ENCODE measurements at regions not wholly inside any gene's neighbourhood (a gene's known extent, or its start where the extent isn't known, plus 50 kb on each side); places are given as distances from the start of the nearest gene placed in this dataset.
"Not testable (repeated sequence)": the region's sequence is repeated elsewhere in the genome, so short reads cannot be mapped to it uniquely, and the experiment has no call there.

DNA sequence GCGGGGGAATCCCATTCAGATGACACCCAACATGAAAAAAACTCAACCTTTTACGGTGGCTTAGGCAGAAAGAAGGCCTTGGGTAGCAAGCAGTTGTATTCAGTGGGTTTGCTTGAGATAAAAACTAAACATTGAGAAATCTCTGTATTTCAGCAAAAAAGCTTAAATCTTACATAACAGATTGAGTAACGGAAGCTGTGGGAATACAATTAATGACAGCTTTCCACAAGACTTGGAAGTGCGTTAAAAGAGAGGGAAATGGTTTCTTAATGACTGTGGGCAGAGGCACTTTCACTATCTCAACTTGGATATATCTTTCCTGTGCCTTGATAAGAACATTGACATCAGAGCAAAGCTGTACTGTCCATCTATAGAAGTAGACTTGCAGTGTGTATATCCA lies 418.5 kb upstream of the HS3ST1 start:
- DNase-seq (ENCODE audit: low spot score) = no peak

GRCh38 chr4:11843927-11844326 lies 415.2 kb upstream of the HS3ST1 start:
- DNase-seq (ENCODE audit: low spot score) = no peak

DNA sequence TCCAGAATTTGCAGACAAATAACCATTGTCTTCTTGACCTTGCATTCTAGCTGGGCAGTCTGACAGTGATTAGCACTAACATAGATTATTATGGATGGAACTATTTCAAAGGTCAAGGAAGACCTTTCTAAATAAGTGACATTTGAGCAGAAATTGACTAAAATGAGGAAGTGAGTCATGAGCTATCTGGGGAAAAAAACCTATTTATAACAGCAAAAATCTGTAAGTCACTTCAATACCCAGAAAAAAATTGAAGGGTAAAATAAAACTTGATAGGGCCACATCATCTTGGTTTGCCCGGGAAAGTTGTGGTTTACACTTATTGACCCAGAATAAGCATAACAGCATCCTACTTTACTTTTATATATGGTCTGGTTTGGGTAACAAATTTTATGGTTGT lies 414.6 kb upstream of the HS3ST1 start:
- DNase-seq (ENCODE audit: low spot score) = no peak

- no peak for DNase-seq (ENCODE audit: low spot score)
Measured at GRCh38 chr4:11842620-11843263, 414.0 kb upstream of the HS3ST1 start.

- DNase-seq (ENCODE audit: low spot score) = no peak
Measured at GRCh38 chr4:11839889-11840288, 411.2 kb upstream of the HS3ST1 start.

DNA sequence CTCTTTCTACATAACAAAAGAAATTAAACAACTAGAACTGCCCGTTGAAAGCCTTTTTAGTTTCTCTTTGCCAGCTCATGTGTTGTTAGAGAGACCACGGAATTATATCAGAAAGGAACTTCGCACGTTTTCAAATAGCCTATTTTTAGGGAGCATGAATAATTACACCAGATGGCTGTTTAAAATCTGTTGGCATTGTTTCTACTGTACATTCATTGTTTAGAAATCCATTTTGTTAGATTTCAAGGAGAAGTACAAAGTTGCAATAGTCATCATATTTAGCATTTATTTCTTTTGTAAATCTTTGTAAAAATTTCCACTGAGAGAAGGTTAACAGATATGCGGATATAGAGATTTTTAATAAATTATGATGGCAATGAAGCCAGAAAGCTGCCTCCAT lies 403.0 kb upstream of the HS3ST1 start:
- no peak for DNase-seq (ENCODE audit: low spot score)

GRCh38 chr4:11824566-11824965 lies 395.9 kb upstream of the HS3ST1 start:
- no peak for DNase-seq (ENCODE audit: low spot score)

DNA sequence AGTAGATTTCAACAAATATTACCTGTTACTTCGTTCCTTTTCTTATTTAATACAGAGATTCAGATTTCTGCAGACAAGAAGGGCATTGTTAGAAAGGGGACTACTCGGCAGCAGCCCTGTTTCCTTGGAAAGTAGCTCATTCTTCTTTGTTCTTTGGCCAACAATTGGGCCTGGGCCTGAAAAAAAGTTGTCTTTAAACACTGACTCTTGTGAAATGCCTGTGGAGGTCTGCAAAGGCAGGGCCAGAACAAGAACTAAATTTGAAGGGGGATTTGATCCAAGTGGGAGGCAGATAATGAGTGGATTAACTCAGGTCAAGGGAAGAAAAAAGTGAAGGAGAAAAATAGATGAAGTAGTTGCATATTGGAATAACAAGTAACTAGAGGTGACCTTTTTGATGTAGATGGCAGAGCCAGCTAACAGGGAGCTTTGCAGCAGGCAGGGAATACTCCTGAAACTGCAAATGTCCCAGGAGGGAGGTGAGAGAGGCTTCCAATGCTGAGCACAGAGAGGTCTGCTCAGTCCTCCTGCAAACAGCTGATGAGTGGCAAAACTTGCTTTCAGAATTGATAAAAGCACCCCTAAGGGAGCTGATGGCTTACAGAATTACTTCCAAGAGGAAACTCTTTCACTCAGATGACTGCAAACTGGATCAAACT lies 393.2 kb upstream of the HS3ST1 start:
- no peak for DNase-seq (ENCODE audit: low spot score)

DNA sequence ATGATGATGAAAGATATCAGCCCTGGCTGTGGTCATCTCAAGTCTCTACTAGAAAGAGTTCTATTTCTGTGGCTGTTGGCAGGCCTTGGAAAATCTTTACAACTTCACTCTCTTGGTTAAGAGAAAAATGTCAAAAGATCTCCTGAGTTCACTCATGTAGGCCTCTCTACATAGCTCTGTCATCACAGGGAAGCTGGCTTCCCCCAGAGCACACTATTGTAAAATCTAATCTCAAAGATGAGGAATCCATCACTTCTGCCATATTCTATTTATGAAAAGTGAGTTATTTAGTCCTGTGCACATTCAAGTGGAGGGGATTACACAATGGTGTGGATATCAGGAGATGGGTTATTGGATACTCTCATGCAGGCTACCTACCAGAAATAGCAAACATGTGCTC lies 388.4 kb upstream of the HS3ST1 start:
- DNase-seq (ENCODE audit: low spot score) = no peak

DNA sequence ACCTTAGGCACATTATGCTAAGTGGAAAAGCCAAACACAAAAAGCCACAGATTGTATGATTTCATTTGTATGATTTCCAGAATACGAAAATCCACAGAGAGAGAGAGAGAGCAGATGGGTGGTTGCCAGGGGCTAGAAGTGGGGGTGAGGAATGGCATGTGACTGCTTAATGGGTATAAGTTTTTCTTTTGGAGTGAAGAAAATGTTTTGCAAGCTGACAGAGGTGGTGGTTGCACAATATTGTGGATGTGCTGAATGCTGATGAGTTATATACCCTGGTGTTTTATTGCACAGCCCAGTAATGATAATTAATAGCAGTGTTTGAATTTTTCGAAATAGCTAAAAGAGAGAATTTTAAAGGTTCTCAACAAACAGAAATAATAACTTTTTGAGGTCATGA lies 386.1 kb upstream of the HS3ST1 start:
- DNase-seq (ENCODE audit: low spot score) = no peak

DNA sequence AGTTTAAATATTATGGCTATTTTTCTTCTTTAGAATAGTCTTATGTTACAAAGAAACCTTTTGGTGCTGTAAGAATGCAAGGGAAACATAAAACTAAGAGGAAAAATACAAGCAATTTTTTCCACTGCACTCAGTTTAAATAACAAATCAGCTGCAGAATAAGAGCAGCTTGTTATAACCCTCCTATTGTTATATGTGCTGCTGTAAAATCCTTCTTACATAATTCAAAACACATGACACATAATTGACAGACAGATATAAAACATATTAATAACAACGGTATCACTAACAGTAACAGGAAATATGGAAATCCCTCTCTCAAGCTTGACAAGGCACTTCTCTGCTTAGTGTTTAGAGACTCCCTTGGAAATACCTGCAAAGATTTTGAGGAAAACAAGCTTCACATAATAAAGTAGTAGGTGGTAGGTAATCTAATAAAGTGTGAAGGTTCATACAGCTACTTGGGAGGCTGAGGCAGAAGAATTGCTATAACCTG lies 385.3 kb upstream of the HS3ST1 start:
- DNase-seq (ENCODE audit: low spot score) = no peak

- DNase-seq (ENCODE audit: low spot score) = not testable (repeated sequence)
Measured at GRCh38 chr4:11811521-11811920, 382.8 kb upstream of the HS3ST1 start.

- DNase-seq (ENCODE audit: low spot score) = peak; percentile 7
Measured at GRCh38 chr4:11805842-11806241, 377.1 kb upstream of the HS3ST1 start.

- no peak for DNase-seq (ENCODE audit: low spot score)
Measured at GRCh38 chr4:11801466-11802446, 373.1 kb upstream of the HS3ST1 start.

DNA sequence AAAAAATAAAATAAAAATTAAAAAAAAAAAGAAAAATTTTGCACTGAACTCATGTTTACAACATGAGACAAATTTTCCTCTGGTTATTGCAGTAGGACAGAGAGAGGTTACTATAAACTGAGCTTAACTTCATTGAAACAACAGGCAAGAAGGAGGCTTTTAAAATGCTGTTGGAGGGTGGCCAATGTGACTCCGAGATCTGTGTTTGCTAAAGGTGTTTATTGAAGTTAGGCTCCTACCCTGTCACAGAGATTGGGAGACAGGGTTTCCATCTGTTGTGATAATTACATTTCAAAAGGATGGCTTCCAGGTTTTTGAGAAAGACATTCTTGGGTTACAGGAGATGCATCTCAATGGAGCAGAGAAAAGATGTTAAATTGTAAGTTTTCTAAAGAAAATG lies 370.5 kb upstream of the HS3ST1 start:
- no peak for DNase-seq (ENCODE audit: low spot score)

DNA sequence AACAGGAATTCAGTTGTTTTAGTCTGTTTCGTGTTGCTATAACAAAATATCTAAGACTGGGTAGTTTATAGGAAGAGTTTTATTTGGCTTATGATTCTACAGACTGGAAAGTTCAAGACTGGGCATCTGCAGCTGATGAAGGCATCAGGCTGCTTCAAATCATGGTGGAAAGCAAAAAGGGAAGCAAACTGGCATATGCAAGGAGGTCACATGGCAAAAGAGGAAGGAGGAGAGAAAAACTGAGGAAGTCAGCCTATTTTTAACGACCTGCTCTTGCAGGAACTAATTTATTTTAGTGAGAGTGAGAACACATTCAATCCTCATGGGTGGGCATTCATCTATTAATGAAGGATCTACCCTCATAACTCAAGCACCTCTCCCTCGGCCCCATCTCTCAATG lies 363.1 kb upstream of the HS3ST1 start:
- no peak for DNase-seq (ENCODE audit: low spot score)

- DNase-seq (ENCODE audit: low spot score) = no peak
Measured at GRCh38 chr4:11790230-11790629, 361.5 kb upstream of the HS3ST1 start.

GRCh38 chr4:11783588-11783987 lies 354.9 kb upstream of the HS3ST1 start:
- no peak for DNase-seq (ENCODE audit: low spot score)

DNA sequence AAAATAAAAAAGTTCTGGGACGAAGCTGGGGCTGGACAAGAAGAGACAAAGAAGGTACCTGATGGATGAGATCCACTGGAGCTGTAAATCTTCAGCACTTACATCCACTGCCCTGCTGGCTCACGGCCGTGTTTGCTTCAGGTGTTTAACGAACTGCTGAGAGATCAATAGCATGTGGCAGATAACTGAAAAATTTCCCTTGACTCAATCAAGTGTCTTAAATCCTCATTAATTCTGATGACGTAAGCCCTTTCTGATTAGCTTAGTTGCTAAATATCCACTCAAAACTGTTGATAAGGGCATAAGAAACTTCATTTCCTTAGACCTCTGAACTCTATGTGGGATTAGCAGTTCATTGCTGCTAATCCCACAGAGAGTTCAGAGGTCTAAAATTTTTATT lies 354.2 kb upstream of the HS3ST1 start:
- no peak for DNase-seq (ENCODE audit: low spot score)

GRCh38 chr4:11777447-11777846 lies 348.8 kb upstream of the HS3ST1 start:
- no peak for DNase-seq (ENCODE audit: low spot score)

GRCh38 chr4:11774346-11774745 lies 345.7 kb upstream of the HS3ST1 start:
- DNase-seq (ENCODE audit: low spot score) = no peak

GRCh38 chr4:11773798-11774197 lies 345.1 kb upstream of the HS3ST1 start:
- no peak for DNase-seq (ENCODE audit: low spot score)

DNA sequence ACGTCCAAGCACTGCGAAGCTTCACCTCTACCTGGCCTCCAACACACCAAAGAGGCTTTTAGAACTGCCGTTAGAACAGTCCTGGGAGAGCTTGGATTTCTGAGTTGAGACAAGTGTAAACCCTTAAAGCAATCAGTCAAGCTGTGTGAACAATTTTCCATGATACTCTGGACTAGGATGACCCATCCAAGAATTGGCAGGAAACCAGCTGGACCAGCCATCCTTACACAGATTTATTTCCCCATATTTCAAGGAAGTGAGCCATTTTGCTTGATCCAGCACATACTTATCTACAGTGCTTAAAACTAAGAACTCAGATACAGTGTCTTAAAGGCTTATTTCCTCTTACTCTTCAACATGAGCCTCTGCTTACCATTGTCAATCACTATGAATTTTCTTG lies 340.7 kb upstream of the HS3ST1 start:
- no peak for DNase-seq (ENCODE audit: low spot score)
